WI38 (cell line): ENCODE measurements at regions not wholly inside any gene's neighbourhood (a gene's known extent, or its start where the extent isn't known, plus 50 kb on each side); places are given as distances from the start of the nearest gene placed in this dataset.

Experiments
- H3K4me3 ChIP-seq: 2 replicates; pipeline ENCODE4 v1.5.1; 2011; ENCODE audit warnings: low read depth, mild to moderate bottlenecking, control low read depth, low read length
- CTCF ChIP-seq: IDR thresholded peaks from 2 replicates; pipeline ENCODE4 v1.5.1; 2012; ENCODE audit warnings: low read depth, mild to moderate bottlenecking, control low read depth, low read length

GRCh38 chr21:32886339-32886738 is 114.8 kb upstream of the PAXBP1 start:
- no peak for TF ChIP-seq CTCF
- H3K4me3 ChIP-seq: peak overlapping the region; percentile 58

GRCh38 chr21:32887026-32887425 is 115.5 kb upstream of the PAXBP1 start:
- no peak overlapping the region; the same call in 1 of the 2 replicates for H3K4me3 ChIP-seq
- TF ChIP-seq CTCF: no peak

- no peak for TF ChIP-seq CTCF
- no peak overlapping the region for H3K4me3 ChIP-seq
These were observed 117.4 kb upstream of the PAXBP1 start for GRCh38 chr21:32888971-32889370.

GRCh38 chr21:32889596-32889995 is 118.0 kb upstream of the PAXBP1 start:
- H3K4me3 ChIP-seq: no peak overlapping the region
- TF ChIP-seq CTCF: no peak

GRCh38 chr21:32894321-32894720 is 122.8 kb upstream of the PAXBP1 start:
- TF ChIP-seq CTCF: no peak
- no peak overlapping the region for H3K4me3 ChIP-seq

GRCh38 chr21:32900814-32901213 is 124.9 kb upstream of the OLIG2 start:
- H3K4me3 ChIP-seq: no peak overlapping the region
- TF ChIP-seq CTCF: no peak

- no peak for TF ChIP-seq CTCF
- no peak overlapping the region for H3K4me3 ChIP-seq
These were observed 118.2 kb upstream of the OLIG2 start for GRCh38 chr21:32907521-32907920.
